Testis (tissue), 2 donors: ENCODE measurements at regions not wholly inside any gene's neighbourhood (a gene's known extent, or its start where the extent isn't known, plus 50 kb on each side); places are given as distances from the start of the nearest gene placed in this dataset.

Experiments
- DNase-seq: peaks from one replicate; pipeline ENCODE4 v3.0.0-alpha.2; 2019
- H3K27ac ChIP-seq, 2 donors: fragments of 200-600 bp; sonication (generic); one replicate each; pipeline ENCODE4 v1.5.1; 2019
- H3K27me3 ChIP-seq: fragments of 200-600 bp; sonication (generic); one replicate; pipeline ENCODE4 v1.5.1; 2019
- H3K36me3 ChIP-seq: fragments of 200-600 bp; sonication (generic); one replicate; pipeline ENCODE4 v1.5.1; 2017; ENCODE audit warnings: low read depth; ENCODE audit errors: missing control alignments
- H3K4me1 ChIP-seq: fragments of 200-600 bp; sonication (generic); one replicate; pipeline ENCODE4 v1.5.1; 2019
- H3K4me3 ChIP-seq, 2 donors: fragments of 200-600 bp; sonication (generic); one replicate each; pipeline ENCODE4 v1.5.1; 2017 to 2019
- H3K9me3 ChIP-seq: fragments of 200-600 bp; sonication (generic); one replicate; pipeline ENCODE4 v1.5.1; 2017
- POLR2A ChIP-seq: fragments of 450-650 bp; IDR thresholded peaks from one replicate; pipeline ENCODE4 v1.6.1; 2017; ENCODE audit warnings: antibody characterized with exemption, mild to moderate bottlenecking, moderate library complexity
- WGBS, 2 donors: methylation state at CpG; one replicate each; pipeline ENCODE4 v1.1.5; 2018; 5-methylcytosine and 5-hydroxymethylcytosine counted together
- intact Hi-C: fragments of 100-400 bp; cut with DNase I; formaldehyde crosslinking; loops from one replicate; pipeline ENCODE4 v1.15.1; 2023; ENCODE audit warnings: low total_unique reads
- TF ChIP-seq, protein P1 (sequence below), 3 experiments: fragments of 450-650 bp in 2 of 3; fragments of 200-600 bp in 1 of 3; sonication (generic) in 1 of 3; IDR thresholded peaks; one replicate each; pipeline ENCODE4 v1.5.1; 2016 to 2019; ENCODE audit warnings: antibody characterized with exemption in 3 of 3, mild to moderate bottlenecking in 2 of 3, moderate library complexity in 1 of 3

DNA sequence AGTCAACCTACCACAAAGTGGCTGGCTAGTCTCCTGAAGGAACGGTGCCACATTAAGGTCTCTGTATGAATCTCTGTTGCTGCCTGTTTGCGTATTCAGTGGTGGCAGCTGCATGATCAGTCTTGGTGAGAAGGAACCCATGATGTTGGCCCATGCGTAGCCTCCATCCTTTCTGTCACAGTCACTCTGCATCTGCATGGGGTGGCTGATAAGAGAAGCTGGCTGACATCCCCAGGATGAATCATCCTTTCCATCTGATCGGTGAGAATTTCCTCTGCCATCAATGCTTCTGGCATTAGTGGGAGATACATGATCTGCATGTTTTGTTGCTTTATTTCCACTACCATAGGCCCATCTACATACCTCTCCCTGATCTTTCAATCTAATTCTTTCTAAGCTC is 199.0 kb upstream of the NECTIN1 start:
- H3K4me3 ChIP-seq = no peak overlapping the region
- no peaks in the 10 kb centered on the region for H3K4me1 ChIP-seq
- no peaks in the 10 kb centered on the region for H3K9me3 ChIP-seq
- no peak for DNase-seq
- WGBS, 2 donors = 92 to 97% methylated on average over 4 of the region's 4 CpGs
- H3K36me3 ChIP-seq = no peaks in the 10 kb centered on the region
- no peak overlapping the region for H3K27ac ChIP-seq
- no peaks in the 10 kb centered on the region for H3K27me3 ChIP-seq
- TF ChIP-seq POLR2A = no peak
- TF ChIP-seq, protein P1, sequence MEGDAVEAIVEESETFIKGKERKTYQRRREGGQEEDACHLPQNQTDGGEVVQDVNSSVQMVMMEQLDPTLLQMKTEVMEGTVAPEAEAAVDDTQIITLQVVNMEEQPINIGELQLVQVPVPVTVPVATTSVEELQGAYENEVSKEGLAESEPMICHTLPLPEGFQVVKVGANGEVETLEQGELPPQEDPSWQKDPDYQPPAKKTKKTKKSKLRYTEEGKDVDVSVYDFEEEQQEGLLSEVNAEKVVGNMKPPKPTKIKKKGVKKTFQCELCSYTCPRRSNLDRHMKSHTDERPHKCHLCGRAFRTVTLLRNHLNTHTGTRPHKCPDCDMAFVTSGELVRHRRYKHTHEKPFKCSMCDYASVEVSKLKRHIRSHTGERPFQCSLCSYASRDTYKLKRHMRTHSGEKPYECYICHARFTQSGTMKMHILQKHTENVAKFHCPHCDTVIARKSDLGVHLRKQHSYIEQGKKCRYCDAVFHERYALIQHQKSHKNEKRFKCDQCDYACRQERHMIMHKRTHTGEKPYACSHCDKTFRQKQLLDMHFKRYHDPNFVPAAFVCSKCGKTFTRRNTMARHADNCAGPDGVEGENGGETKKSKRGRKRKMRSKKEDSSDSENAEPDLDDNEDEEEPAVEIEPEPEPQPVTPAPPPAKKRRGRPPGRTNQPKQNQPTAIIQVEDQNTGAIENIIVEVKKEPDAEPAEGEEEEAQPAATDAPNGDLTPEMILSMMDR (IDR thresholded peaks at IDR 0.05) = no peak
- intact Hi-C loops = no loop called here

DNA sequence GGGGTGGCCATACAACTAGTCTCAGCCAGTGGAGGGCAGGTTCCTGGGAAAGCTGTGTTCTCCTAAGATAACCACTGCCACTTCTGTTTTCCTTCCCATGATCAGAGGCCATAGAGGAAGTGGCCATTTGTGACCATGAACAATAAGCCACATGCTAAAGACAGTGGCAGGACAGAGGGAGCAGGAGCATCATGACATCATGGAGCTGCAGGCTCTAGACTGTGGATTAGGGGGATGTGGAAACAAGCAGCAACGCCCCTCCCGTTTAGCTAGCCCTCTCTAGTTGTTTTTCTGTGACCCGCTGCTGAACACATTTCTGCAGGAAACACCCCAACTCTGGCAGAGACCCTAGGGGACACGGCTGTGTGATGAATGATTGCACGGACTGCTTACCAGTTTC is 195.0 kb upstream of the NECTIN1 start:
- TF ChIP-seq, protein P1 (IDR thresholded peaks at IDR 0.05) = no peak
- no peak for TF ChIP-seq POLR2A
- no peaks in the 10 kb centered on the region for H3K9me3 ChIP-seq
- intact Hi-C loops = no loop called here
- no peaks in the 10 kb centered on the region for H3K4me1 ChIP-seq
- WGBS, 2 donors = 78 to 92% methylated on average over 5 of the region's 5 CpGs
- DNase-seq = no peak
- no peaks in the 10 kb centered on the region for H3K36me3 ChIP-seq
- H3K4me3 ChIP-seq = no peak overlapping the region
- H3K27ac ChIP-seq = no peak overlapping the region
- H3K27me3 ChIP-seq = no peaks in the 10 kb centered on the region

DNA sequence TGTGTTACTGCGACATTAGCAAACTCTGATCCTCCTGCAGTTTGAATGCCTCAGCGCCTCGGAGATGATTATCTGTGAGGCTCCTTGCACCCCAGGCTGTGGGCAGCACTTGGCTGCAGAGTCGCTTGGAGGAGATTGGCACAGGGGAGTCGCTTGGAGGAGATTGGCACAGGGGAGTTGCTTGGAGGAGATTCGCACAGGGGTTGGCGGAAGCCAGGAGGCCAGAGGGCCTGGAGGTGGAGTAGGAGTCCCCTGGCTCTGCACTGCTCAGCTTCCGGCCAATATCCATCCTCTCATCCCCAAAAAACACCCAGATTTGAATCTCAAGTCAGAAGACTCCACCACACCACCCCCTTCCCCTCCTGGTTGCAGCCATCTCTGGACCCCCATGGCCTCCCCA is 192.6 kb upstream of the NECTIN1 start:
- H3K4me3 ChIP-seq = no peak overlapping the region
- H3K4me1 ChIP-seq = no peaks in the 10 kb centered on the region
- no peak for TF ChIP-seq POLR2A
- TF ChIP-seq, protein P1 (IDR thresholded peaks at IDR 0.05) = no peak
- H3K36me3 ChIP-seq = no peaks in the 10 kb centered on the region
- DNase-seq = no peak
- H3K9me3 ChIP-seq = no peaks in the 10 kb centered on the region
- WGBS, 2 donors = 80 to 85% methylated on average over 8 of the region's 8 CpGs
- intact Hi-C loops = no loop called here
- no peak overlapping the region for H3K27ac ChIP-seq
- no peaks in the 10 kb centered on the region for H3K27me3 ChIP-seq

DNA sequence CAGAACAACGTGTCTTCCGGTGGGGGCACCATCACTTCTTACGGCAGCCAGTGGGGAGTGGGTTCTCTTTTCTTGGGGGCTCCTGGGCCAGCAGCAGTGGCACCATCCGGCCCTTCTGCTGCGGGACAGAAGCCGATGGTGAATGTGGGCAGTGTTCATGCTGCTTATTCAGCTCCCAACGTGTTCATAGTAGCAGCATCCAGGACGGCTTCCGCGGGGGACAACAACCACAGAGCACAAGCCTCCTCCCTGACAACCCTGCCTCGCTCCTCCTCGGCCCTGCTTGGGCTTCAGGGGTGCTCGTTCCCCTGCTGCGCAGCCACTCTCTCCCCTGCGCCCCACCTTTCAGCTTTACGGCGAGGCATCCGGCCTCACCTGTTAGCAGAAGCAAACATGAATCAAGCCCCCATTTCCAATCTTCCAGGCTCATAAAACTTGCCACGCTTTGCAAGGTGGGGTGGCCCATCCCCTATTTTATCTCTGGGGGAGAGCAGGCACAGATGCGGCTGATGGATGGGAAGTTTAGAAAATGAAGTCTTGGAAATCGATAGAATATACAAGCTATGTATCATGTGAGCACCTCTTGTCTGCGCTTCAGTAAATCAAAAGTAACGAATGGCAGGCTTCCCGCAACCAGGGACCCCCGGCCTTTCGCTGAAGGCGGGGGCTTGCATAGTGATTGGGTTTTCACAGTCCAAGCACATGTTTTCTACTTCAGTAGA is 191.8 kb upstream of the NECTIN1 start:
- H3K4me1 ChIP-seq = no peaks in the 10 kb centered on the region
- TF ChIP-seq POLR2A = no peak
- TF ChIP-seq, protein P1 (IDR thresholded peaks at IDR 0.05) = no peak
- H3K27ac ChIP-seq = no peak overlapping the region
- H3K36me3 ChIP-seq = no peaks in the 10 kb centered on the region
- no peak for DNase-seq
- no peaks in the 10 kb centered on the region for H3K27me3 ChIP-seq
- no peaks in the 10 kb centered on the region for H3K9me3 ChIP-seq
- intact Hi-C loops = no loop called here
- WGBS, 2 donors = 48 to 60% methylated on average over 26 to 27 of the region's 27 CpGs
- no peak overlapping the region for H3K4me3 ChIP-seq

DNA sequence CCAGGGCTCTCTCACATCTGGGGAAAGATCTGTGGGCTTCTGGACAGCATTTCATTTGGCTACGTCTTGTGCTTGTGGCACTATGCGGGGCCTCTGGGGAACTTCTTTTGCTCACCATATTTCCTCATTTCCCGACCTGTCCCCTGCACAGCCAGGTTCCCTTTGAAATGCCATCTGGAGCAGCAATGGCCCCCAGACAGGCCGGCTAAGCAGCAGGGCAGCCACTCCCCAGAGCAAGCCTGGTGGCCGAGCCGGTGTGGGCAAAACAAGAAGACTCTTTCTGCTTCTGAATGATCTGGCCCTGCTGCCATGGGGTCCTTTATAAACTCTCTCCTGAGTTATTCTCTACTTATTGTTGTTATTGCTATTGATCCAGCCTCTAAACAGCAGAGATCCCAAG is 190.7 kb upstream of the NECTIN1 start:
- 72 to 76% methylated on average over 6 of the region's 6 CpGs for WGBS, 2 donors
- DNase-seq = no peak
- Histone ChIP-seq H3K27me3 (no peaks in the 10 kb centered on the region), H3K9me3 (no peaks in the 10 kb centered on the region), H3K4me1 (no peaks in the 10 kb centered on the region), H3K27ac (no peak overlapping the region), H3K4me3 (no peak overlapping the region), H3K36me3 (no peaks in the 10 kb centered on the region)
- no peak for TF ChIP-seq POLR2A
- TF ChIP-seq, protein P1 (IDR thresholded peaks at IDR 0.05) = no peak
- intact Hi-C loops = no loop called here
